GM12878 (cell line): ENCODE measurements at regions not wholly inside any gene's neighbourhood (a gene's known extent, or its start where the extent isn't known, plus 50 kb on each side); places are given as distances from the start of the nearest gene placed in this dataset.

ENCODE experiments used
- ATF7 ChIP-seq: fragments of 450-650 bp; IDR thresholded peaks from 2 replicates; pipeline ENCODE4 v1.6.1; 2016; ENCODE audit warnings: low read depth, mild to moderate bottlenecking
- CBX5 ChIP-seq: sonication (generic); IDR thresholded peaks from 2 replicates; pipeline ENCODE4 v1.6.1; 2016; ENCODE audit warnings: low read depth, moderate library complexity, mild to moderate bottlenecking, inconsistent platforms
- CEBPB ChIP-seq, 2 experiments: fragments of 150-350 bp in 1 of 2; IDR thresholded peaks; 2 replicates each; pipeline ENCODE4 v1.6.1; 2012 to 2014; ENCODE audit warnings: low read depth in 2 of 2, low read length in 2 of 2, borderline replicate concordance in 1 of 2, inconsistent platforms in 1 of 2
- EP300 ChIP-seq, 2 experiments: fragments of 150-350 bp in 1 of 2; IDR thresholded peaks; 2 replicates each; pipeline ENCODE4 v1.6.1; 2011 to 2012; ENCODE audit warnings: low read depth in 2 of 2, low read length in 2 of 2, borderline replicate concordance in 1 of 2, improper control_type of control experiment in 1 of 2, inconsistent platforms in 1 of 2; ENCODE audit not compliant: control insufficient read depth in 1 of 2
- ESRRA ChIP-seq: IDR thresholded peaks from 2 replicates; pipeline ENCODE4 v1.6.1; 2012; ENCODE audit warnings: mild to moderate bottlenecking, low read length, improper control_type of control experiment
- EZH2 ChIP-seq: IDR thresholded peaks from 2 replicates; pipeline ENCODE4 v1.6.1; 2012; ENCODE audit warnings: low read depth, mild to moderate bottlenecking, control low read depth, inconsistent platforms, low read length, borderline replicate concordance; ENCODE audit not compliant: control insufficient read depth
- NFIC ChIP-seq: IDR thresholded peaks from 2 replicates; pipeline ENCODE4 v1.6.1; 2012; ENCODE audit warnings: low read depth, mild to moderate bottlenecking, inconsistent platforms, low read length, moderate library complexity
- NR2F1 ChIP-seq: fragments of 450-650 bp; conservative IDR thresholded peaks from 2 replicates; pipeline ENCODE4 v1.6.1; 2017; ENCODE audit warnings: mild to moderate bottlenecking
- POLR2AphosphoS5 ChIP-seq: IDR thresholded peaks from 2 replicates; pipeline ENCODE4 v1.6.1; 2011; ENCODE audit warnings: mild to moderate bottlenecking, low read length, inconsistent platforms
- SP1 ChIP-seq: IDR thresholded peaks from one replicate; pipeline ENCODE4 v1.6.1; 2011; ENCODE audit warnings: low read depth, low read length
- SPI1 ChIP-seq: IDR thresholded peaks from 2 replicates; pipeline ENCODE4 v1.6.1; 2011; ENCODE audit warnings: low read depth, mild to moderate bottlenecking, low read length, moderate library complexity, borderline replicate concordance; ENCODE audit not compliant: insufficient read depth
- TARDBP ChIP-seq: IDR thresholded peaks from 2 replicates; pipeline ENCODE4 v1.6.1; 2016; ENCODE audit warnings: borderline replicate concordance
- TF ChIP-seq, protein P1 (sequence below), 3 experiments: IDR thresholded peaks in 2 of 3; conservative IDR thresholded peaks in 1 of 3; 2 replicates each; pipeline ENCODE4 v1.5.1; 2011; ENCODE audit warnings: low read depth in 3 of 3, low read length in 3 of 3, mild to moderate bottlenecking in 3 of 3, control low read depth in 2 of 3, moderate library complexity in 2 of 3, inconsistent platforms in 1 of 3, mixed read lengths in 1 of 3; ENCODE audit not compliant: control insufficient read depth in 2 of 3, insufficient read depth in 1 of 3; ENCODE audit errors: extremely low read depth in 1 of 3

DNA sequence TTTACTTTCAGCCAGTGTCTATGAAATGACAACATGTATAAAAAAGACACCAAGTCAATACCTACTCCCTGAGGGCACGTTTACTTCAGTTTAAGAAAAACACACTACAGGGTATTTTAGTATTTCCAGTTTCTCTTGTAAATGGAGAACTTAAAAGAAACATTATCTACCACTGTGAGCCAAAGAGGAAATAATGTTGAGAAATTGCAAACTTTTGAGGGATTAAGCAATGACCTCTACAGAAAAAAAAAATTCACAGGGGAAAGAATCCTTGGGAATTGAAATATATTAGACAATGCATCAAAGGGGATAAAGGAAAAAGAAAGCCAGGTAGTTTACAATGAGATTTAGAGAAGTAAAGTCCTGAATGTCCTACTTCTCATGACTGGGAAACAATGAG, 126.0 kb downstream of the KCNJ2 start:
- TF ChIP-seq POLR2AphosphoS5, result no peak
- TF ChIP-seq TARDBP, result no peak
- no peak for TF ChIP-seq SP1
- TF ChIP-seq EP300 (IDR thresholded peaks at IDR 0.05; ENCODE audit: borderline replicate concordance in 1 of 2, control insufficient read depth in 1 of 2, low read depth in 2 of 2, low read length in 2 of 2), result no peak
- TF ChIP-seq, protein P1, sequence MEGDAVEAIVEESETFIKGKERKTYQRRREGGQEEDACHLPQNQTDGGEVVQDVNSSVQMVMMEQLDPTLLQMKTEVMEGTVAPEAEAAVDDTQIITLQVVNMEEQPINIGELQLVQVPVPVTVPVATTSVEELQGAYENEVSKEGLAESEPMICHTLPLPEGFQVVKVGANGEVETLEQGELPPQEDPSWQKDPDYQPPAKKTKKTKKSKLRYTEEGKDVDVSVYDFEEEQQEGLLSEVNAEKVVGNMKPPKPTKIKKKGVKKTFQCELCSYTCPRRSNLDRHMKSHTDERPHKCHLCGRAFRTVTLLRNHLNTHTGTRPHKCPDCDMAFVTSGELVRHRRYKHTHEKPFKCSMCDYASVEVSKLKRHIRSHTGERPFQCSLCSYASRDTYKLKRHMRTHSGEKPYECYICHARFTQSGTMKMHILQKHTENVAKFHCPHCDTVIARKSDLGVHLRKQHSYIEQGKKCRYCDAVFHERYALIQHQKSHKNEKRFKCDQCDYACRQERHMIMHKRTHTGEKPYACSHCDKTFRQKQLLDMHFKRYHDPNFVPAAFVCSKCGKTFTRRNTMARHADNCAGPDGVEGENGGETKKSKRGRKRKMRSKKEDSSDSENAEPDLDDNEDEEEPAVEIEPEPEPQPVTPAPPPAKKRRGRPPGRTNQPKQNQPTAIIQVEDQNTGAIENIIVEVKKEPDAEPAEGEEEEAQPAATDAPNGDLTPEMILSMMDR (IDR thresholded peaks at IDR 0.05 in 2 of 3, conservative IDR thresholded peaks at IDR 0.05 in 1 of 3; ENCODE audit: control insufficient read depth in 2 of 3, extremely low read depth in 1 of 3, insufficient read depth in 1 of 3, low read depth in 3 of 3, low read length in 3 of 3), result no peak
- no peak for TF ChIP-seq CEBPB (IDR thresholded peaks at IDR 0.05; ENCODE audit: borderline replicate concordance in 1 of 2, low read depth in 2 of 2, low read length in 2 of 2)
- TF ChIP-seq NFIC, result no peak
- TF ChIP-seq SPI1, result no peak
- TF ChIP-seq NR2F1, result no peak
- TF ChIP-seq ATF7, result no peak
- no peak for TF ChIP-seq ESRRA
- no peak for TF ChIP-seq CBX5
- TF ChIP-seq EZH2, result no peak
